ENCODE measurements at regions not wholly inside any gene's neighbourhood (a gene's known extent, or its start where the extent isn't known, plus 50 kb on each side); places are given as distances from the start of the nearest gene placed in this dataset.
"Not testable (repeated sequence)": the region's sequence is repeated elsewhere in the genome, so short reads cannot be mapped to it uniquely, and the experiment has no call there.

GRCh38 chr13:76708138-76708688, 178.0 kb downstream of the KCTD12 start:
- DNase-seq: no peak

GRCh38 chr13:76707360-76707759, 178.8 kb downstream of the KCTD12 start:
- DNase-seq: no peak

GRCh38 chr13:76703621-76704288, 182.4 kb downstream of the KCTD12 start:
- no peak for DNase-seq

GRCh38 chr13:76703216-76703615, 183.0 kb downstream of the KCTD12 start:
- no peak for DNase-seq

- DNase-seq: no peak
Observed at GRCh38 chr13:76697288-76697687, 188.9 kb downstream of the KCTD12 start.

- no peak for DNase-seq
Observed at GRCh38 chr13:76696370-76696769, 189.8 kb downstream of the KCTD12 start.

GRCh38 chr13:76693086-76693485, 193.1 kb downstream of the KCTD12 start:
- DNase-seq: no peak

- no peak for DNase-seq
Observed at GRCh38 chr13:76692346-76692745, 193.9 kb downstream of the KCTD12 start.

GRCh38 chr13:76690611-76691010, 195.6 kb downstream of the KCTD12 start:
- DNase-seq: no peak

- DNase-seq: no peak
Observed at GRCh38 chr13:76687467-76687866, 198.7 kb downstream of the KCTD12 start.

- no peak for DNase-seq
Observed at GRCh38 chr13:76685938-76686337, 200.3 kb downstream of the KCTD12 start.

GRCh38 chr13:76684336-76684735, 201.9 kb downstream of the KCTD12 start:
- no peak for DNase-seq

GRCh38 chr13:76683854-76684253, 202.4 kb downstream of the KCTD12 start:
- no peak for DNase-seq

- DNase-seq: no peak
Observed at GRCh38 chr13:76683168-76683567, 203.0 kb downstream of the KCTD12 start.

GRCh38 chr13:76680112-76680511, 206.1 kb downstream of the KCTD12 start:
- DNase-seq: no peak

- DNase-seq: no peak
Observed at GRCh38 chr13:76677043-76677442, 209.2 kb downstream of the KCTD12 start.

- DNase-seq: no peak
Observed at GRCh38 chr13:76672420-76672819, 213.8 kb downstream of the KCTD12 start.

- DNase-seq: no peak
Observed at GRCh38 chr13:76668716-76669115, 217.5 kb downstream of the KCTD12 start.

- DNase-seq: no peak
Observed at GRCh38 chr13:76668141-76668540, 218.1 kb downstream of the KCTD12 start.

- peak; percentile 24 for DNase-seq
Observed at GRCh38 chr13:76667551-76667950, 218.7 kb downstream of the KCTD12 start.

- no peak for DNase-seq
Observed at GRCh38 chr13:76663592-76664335, 222.4 kb downstream of the KCTD12 start.

- not testable (repeated sequence) for DNase-seq
Observed at GRCh38 chr13:76659074-76659473, 227.1 kb downstream of the KCTD12 start.

GRCh38 chr13:76656500-76656899, 229.7 kb downstream of the KCTD12 start:
- no peak for DNase-seq

GRCh38 chr13:76656056-76656455, 230.1 kb downstream of the KCTD12 start:
- no peak for DNase-seq
